ENCODE measurements at regions not wholly inside any gene's neighbourhood (a gene's known extent, or its start where the extent isn't known, plus 50 kb on each side); places are given as distances from the start of the nearest gene placed in this dataset.

DNA sequence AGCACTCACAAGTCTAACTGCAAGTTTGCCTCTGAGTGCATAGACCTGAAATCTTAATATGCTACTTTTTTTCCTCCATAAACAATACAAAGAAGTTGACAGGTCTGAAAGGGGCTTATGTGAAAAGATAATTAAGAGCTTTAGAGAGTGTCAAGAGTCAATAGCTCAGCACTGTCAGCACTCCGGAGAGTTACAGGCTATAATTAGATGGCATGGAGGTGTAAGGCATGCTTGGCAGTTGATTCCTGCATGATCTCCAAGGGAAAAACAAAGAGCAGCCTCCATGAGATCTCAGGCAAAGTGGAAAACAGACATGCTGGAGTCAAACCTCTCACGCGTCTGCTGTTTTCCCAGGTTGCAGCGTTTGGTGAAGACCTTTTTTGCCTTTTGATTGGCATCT is 468.7 kb downstream of the TLE4 start:
- ChIA-PET CTCF (no interaction called here), POLR2A (no interaction called here)
- TF ChIP-seq, protein P1, sequence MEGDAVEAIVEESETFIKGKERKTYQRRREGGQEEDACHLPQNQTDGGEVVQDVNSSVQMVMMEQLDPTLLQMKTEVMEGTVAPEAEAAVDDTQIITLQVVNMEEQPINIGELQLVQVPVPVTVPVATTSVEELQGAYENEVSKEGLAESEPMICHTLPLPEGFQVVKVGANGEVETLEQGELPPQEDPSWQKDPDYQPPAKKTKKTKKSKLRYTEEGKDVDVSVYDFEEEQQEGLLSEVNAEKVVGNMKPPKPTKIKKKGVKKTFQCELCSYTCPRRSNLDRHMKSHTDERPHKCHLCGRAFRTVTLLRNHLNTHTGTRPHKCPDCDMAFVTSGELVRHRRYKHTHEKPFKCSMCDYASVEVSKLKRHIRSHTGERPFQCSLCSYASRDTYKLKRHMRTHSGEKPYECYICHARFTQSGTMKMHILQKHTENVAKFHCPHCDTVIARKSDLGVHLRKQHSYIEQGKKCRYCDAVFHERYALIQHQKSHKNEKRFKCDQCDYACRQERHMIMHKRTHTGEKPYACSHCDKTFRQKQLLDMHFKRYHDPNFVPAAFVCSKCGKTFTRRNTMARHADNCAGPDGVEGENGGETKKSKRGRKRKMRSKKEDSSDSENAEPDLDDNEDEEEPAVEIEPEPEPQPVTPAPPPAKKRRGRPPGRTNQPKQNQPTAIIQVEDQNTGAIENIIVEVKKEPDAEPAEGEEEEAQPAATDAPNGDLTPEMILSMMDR (IDR thresholded peaks at IDR 0.05), result no peak
- TF ChIP-seq, protein P2, sequence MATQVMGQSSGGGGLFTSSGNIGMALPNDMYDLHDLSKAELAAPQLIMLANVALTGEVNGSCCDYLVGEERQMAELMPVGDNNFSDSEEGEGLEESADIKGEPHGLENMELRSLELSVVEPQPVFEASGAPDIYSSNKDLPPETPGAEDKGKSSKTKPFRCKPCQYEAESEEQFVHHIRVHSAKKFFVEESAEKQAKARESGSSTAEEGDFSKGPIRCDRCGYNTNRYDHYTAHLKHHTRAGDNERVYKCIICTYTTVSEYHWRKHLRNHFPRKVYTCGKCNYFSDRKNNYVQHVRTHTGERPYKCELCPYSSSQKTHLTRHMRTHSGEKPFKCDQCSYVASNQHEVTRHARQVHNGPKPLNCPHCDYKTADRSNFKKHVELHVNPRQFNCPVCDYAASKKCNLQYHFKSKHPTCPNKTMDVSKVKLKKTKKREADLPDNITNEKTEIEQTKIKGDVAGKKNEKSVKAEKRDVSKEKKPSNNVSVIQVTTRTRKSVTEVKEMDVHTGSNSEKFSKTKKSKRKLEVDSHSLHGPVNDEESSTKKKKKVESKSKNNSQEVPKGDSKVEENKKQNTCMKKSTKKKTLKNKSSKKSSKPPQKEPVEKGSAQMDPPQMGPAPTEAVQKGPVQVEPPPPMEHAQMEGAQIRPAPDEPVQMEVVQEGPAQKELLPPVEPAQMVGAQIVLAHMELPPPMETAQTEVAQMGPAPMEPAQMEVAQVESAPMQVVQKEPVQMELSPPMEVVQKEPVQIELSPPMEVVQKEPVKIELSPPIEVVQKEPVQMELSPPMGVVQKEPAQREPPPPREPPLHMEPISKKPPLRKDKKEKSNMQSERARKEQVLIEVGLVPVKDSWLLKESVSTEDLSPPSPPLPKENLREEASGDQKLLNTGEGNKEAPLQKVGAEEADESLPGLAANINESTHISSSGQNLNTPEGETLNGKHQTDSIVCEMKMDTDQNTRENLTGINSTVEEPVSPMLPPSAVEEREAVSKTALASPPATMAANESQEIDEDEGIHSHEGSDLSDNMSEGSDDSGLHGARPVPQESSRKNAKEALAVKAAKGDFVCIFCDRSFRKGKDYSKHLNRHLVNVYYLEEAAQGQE (IDR thresholded peaks at IDR 0.05; ENCODE audit: insufficient read depth in 1 of 2, low read depth in 2 of 2, low read length in 1 of 2), result no peak
- in situ Hi-C loops (cut with HindIII; ENCODE audit: low pct_unique_long_range_greater_than_20kb, low sequenced_read_pairs) (no loop called here), intact Hi-C loops (cut with micrococcal nuclease; ENCODE audit: unreplicated experiment) (no loop called here)
- ATAC-seq (no peak), DNase-seq (ENCODE audit: low read depth, low spot score) (no peak)
- Histone ChIP-seq H3K4me1 (ENCODE audit: control insufficient read depth, insufficient read depth, low read length) (no peaks in the 10 kb centered on the region), H3K27me3 (ENCODE audit: control insufficient read depth, insufficient read depth, low read length) (no peaks in the 10 kb centered on the region), H3K9me3 (ENCODE audit: control insufficient read depth, insufficient read depth, low read depth, low read length) (no peaks in the 10 kb centered on the region), H3K27ac (ENCODE audit: low read length) (no peak overlapping the region), H3K4me3 (ENCODE audit: low read depth in 2 of 2, low read length in 2 of 2) (no peak overlapping the region), H3K36me3 (ENCODE audit: control insufficient read depth, insufficient read depth, low read length) (no peaks in the 10 kb centered on the region)
- no TSS peak for BruUV-seq (replicated peaks)

DNA sequence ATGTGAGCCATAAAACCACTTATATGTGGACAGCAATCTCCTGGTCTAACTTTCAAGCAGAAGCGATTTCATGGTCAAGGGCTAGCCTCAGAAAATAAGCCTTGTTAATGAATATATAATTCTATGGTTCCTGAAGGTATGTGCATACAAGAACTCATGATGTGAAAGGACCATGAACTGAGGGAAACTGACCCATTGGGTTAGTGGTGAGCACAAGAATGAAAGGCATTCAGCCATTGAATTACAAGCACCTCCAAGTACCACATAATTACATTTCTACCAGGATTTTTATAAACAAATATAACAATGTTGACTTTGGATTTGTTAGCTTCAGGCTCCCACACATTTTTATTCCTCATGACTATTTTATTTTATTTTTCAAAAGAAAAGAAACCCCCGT is 459.0 kb downstream of the TLE4 start:
- POLR2A ChIA-PET, result no interaction called here
- DNase-seq (ENCODE audit: low read depth, low spot score) (no peak), ATAC-seq (no peak)
- Histone ChIP-seq H3K4me3 (ENCODE audit: low read depth in 2 of 2, low read length in 2 of 2) (no peak overlapping the region), H3K27me3 (ENCODE audit: control insufficient read depth, insufficient read depth, low read length) (no peaks in the 10 kb centered on the region), H3K27ac (ENCODE audit: low read length) (no peak overlapping the region), H3K4me1 (ENCODE audit: control insufficient read depth, insufficient read depth, low read length) (no peaks in the 10 kb centered on the region), H3K9me3 (ENCODE audit: control insufficient read depth, insufficient read depth, low read depth, low read length) (no peaks in the 10 kb centered on the region), H3K36me3 (ENCODE audit: control insufficient read depth, insufficient read depth, low read length) (no peaks in the 10 kb centered on the region)
- CTCF ChIA-PET, result no interaction called here
- TF ChIP-seq POLR2AphosphoS5 (IDR thresholded peaks at IDR 0.05; ENCODE audit: low read depth, low read length) (no peak), SIN3A (IDR thresholded peaks at IDR 0.05; ENCODE audit: borderline replicate concordance, insufficient read depth, low read depth, low read length) (no peak)
- TF ChIP-seq, protein P2 (IDR thresholded peaks at IDR 0.05; ENCODE audit: insufficient read depth in 1 of 2, low read depth in 2 of 2, low read length in 1 of 2), result no peak
- TF ChIP-seq, protein P1 (IDR thresholded peaks at IDR 0.05), result no peak
- intact Hi-C loops (cut with micrococcal nuclease; ENCODE audit: unreplicated experiment), result no loop called here
- in situ Hi-C loops (cut with HindIII; ENCODE audit: low pct_unique_long_range_greater_than_20kb, low sequenced_read_pairs), result no loop called here
- BruUV-seq (replicated peaks), result no TSS peak

Data from Panc1 (cell line).